HG03097 (cell line): ENCODE measurements at regions not wholly inside any gene's neighbourhood (a gene's known extent, or its start where the extent isn't known, plus 50 kb on each side); places are given as distances from the start of the nearest gene placed in this dataset.

ENCODE experiments used
- ATAC-seq: cut with Tn5 transposase; IDR thresholded peaks from one replicate; pipeline ENCODE4 v1.9.1; 2021; ENCODE audit not compliant: unreplicated experiment, low FRiP score

- ATAC-seq = no peak
Observed at GRCh38 chr5:2009986-2010914, 127.5 kb upstream of the IRX4 start.

GRCh38 chr5:2008851-2009629 is 126.3 kb upstream of the IRX4 start:
- no peak for ATAC-seq

- no peak for ATAC-seq
Observed at GRCh38 chr5:2007878-2008501, 125.3 kb upstream of the IRX4 start.

- no peak for ATAC-seq
Observed at GRCh38 chr5:2007496-2007877, 124.8 kb upstream of the IRX4 start.

GRCh38 chr5:2006971-2007291 is 124.2 kb upstream of the IRX4 start:
- ATAC-seq = no peak

- ATAC-seq = no peak
Observed at GRCh38 chr5:2006193-2006970, 123.7 kb upstream of the IRX4 start.

GRCh38 chr5:2005101-2006041 is 122.6 kb upstream of the IRX4 start:
- no peak for ATAC-seq

- no peak for ATAC-seq
Observed at GRCh38 chr5:2003690-2004365, 121.1 kb upstream of the IRX4 start.

GRCh38 chr5:2003206-2003605 is 120.5 kb upstream of the IRX4 start:
- no peak for ATAC-seq

- ATAC-seq = no peak
Observed at GRCh38 chr5:2001300-2001699, 118.6 kb upstream of the IRX4 start.

GRCh38 chr5:2000591-2000990 is 117.9 kb upstream of the IRX4 start:
- no peak for ATAC-seq

GRCh38 chr5:1999794-2000193 is 117.1 kb upstream of the IRX4 start:
- no peak for ATAC-seq

- no peak for ATAC-seq
Observed at GRCh38 chr5:1998716-1999317, 116.1 kb upstream of the IRX4 start.

- ATAC-seq = no peak
Observed at GRCh38 chr5:1998348-1998669, 115.6 kb upstream of the IRX4 start.

GRCh38 chr5:1997640-1998347 is 115.1 kb upstream of the IRX4 start:
- ATAC-seq = no peak

- no peak for ATAC-seq
Observed at GRCh38 chr5:1995491-1995890, 112.8 kb upstream of the IRX4 start.

GRCh38 chr5:1987471-1987870 is 104.7 kb upstream of the IRX4 start:
- no peak for ATAC-seq

- ATAC-seq = no peak
Observed at GRCh38 chr5:1985781-1986180, 103.1 kb upstream of the IRX4 start.
